ENCODE measurements at regions not wholly inside any gene's neighbourhood (a gene's known extent, or its start where the extent isn't known, plus 50 kb on each side); places are given as distances from the start of the nearest gene placed in this dataset.

DNA sequence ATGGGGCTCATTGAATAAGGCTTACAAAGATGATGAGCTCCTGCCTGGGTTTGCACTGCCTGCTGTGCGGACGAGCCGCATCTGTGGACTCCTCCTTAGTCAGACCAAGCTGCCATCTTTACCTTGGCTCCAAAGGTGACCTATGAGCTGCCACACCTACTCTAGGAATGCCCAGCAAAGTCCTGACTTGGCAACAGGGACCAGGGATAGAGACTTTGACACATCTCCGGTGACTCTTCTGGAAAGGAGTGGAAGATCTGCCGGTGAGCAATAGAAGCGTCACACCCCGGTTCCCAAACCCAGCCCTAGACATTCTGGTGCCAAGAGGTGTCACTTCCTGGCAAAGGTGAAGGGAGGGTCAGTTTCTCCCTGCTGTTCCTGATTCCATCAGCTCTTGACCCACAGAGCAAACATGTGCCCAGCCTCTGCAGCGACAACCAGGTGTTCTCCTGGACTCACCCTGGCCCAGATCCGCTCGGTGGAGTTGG is 50.2 kb upstream of the GTF3A start:
- FAIRE-seq (no peak), DNase-seq (ENCODE audit: low read depth, low spot score) (no peak), ATAC-seq (no peak; the same call in 2 of the 3 replicates)
- Histone ChIP-seq H4K20me1 (ENCODE audit: control insufficient read depth, insufficient read depth) (no peaks in the 10 kb centered on the region), H3K27ac (ENCODE audit: control insufficient read depth, insufficient read depth) (no peak overlapping the region), H3K4me2 (ENCODE audit: control insufficient read depth, insufficient read depth) (no peak overlapping the region), H3K4me1 (ENCODE audit: control insufficient read depth, insufficient read depth, low read length) (no peaks in the 10 kb centered on the region), H3K27me3 (replicated peaks in 1 of 2; ENCODE audit: control insufficient read depth in 2 of 2, insufficient read depth in 2 of 2, low read length in 1 of 2) (no peaks in the 10 kb centered on the region), H2AFZ (ENCODE audit: control insufficient read depth, low read depth, low read length) (no peak overlapping the region), H3K9ac (ENCODE audit: control insufficient read depth, insufficient read depth, low read length) (no peak overlapping the region), H3K4me3 (no peak overlapping the region), H3K79me2 (ENCODE audit: control insufficient read depth, insufficient read depth, low read length) (no peaks in the 10 kb centered on the region), H3K9me3 (replicated peaks; ENCODE audit: control insufficient read depth, insufficient read depth, low read length) (no peaks in the 10 kb centered on the region), H3K36me3 (ENCODE audit: control insufficient read depth in 2 of 2, insufficient read depth in 2 of 2, low read length in 1 of 2) (no peaks in the 10 kb centered on the region)
- in situ Hi-C loops (cut with MboI) (no loop called here), intact Hi-C loops (cut with micrococcal nuclease; ENCODE audit: unreplicated experiment) (loop anchor here (1.0 to 10.0 kb wide), 3 partner anchors 161 to 588 kb away; no protein-coding TSS in a partner anchor)
- ChIA-PET CTCF (interaction anchor here (0.5 to 15.1 kb wide), 12 partner anchors 12 to 612 kb away, joined by 3 to 189 read pairs (median 4); no protein-coding TSS in a partner anchor), RAD21 (ENCODE audit: unreplicated experiment) (interaction anchor here (1.1 to 1.8 kb wide), 4 partner anchors 12 to 452 kb away, joined by 3 to 9 read pairs (median 6); no protein-coding TSS in a partner anchor), POLR2A (interaction anchor here (1.1 kb wide), 1 partner anchor 12 kb away, joined by 3 read pairs; no protein-coding TSS in a partner anchor), SMC1A (ENCODE audit: uncharacterized antibody, unreplicated experiment) (interaction anchor here (1.1 to 3.9 kb wide), 4 partner anchors 12 to 613 kb away, joined by 3 to 35 read pairs (median 4); no protein-coding TSS in a partner anchor)
- 87% methylated on average over 10 of the region's 10 CpGs for WGBS (ENCODE audit: insufficient coverage, insufficient replicate concordance, low lambda C conversion rate, missing lambda C conversion rate)
- no TSS peak for BruUV-seq (replicated peaks)
- TF ChIP-seq RELA (IDR thresholded peaks at IDR 0.05; ENCODE audit: borderline replicate concordance, partially characterized antibody) (no peak), RUNX3 (IDR thresholded peaks at IDR 0.05; ENCODE audit: low read length) (no peak), POLR2A (IDR thresholded peaks at IDR 0.05; ENCODE audit: low read depth, low read length) (no peak), TCF3 (IDR thresholded peaks at IDR 0.05; ENCODE audit: borderline replicate concordance, insufficient read depth, low read depth, low read length) (no peak), SRF (IDR thresholded peaks at IDR 0.05; ENCODE audit: low read depth in 2 of 2, low read length in 2 of 2) (no peak), HDAC6 (IDR thresholded peaks at IDR 0.05; ENCODE audit: unreplicated experiment) (no peak), BRCA1 (IDR thresholded peaks at IDR 0.05; ENCODE audit: low read depth, low read length) (no peak), BACH1 (IDR thresholded peaks at IDR 0.05; ENCODE audit: borderline replicate concordance) (no peak), ESRRA (IDR thresholded peaks at IDR 0.05; ENCODE audit: low read length) (no peak), YY1 (IDR thresholded peaks at IDR 0.05; ENCODE audit: low read depth, low read length) (no peak), FOXM1 (IDR thresholded peaks at IDR 0.05; ENCODE audit: low read depth, low read length) (no peak)
- TF ChIP-seq, protein P1, sequence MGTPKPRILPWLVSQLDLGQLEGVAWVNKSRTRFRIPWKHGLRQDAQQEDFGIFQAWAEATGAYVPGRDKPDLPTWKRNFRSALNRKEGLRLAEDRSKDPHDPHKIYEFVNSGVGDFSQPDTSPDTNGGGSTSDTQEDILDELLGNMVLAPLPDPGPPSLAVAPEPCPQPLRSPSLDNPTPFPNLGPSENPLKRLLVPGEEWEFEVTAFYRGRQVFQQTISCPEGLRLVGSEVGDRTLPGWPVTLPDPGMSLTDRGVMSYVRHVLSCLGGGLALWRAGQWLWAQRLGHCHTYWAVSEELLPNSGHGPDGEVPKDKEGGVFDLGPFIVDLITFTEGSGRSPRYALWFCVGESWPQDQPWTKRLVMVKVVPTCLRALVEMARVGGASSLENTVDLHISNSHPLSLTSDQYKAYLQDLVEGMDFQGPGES (IDR thresholded peaks at IDR 0.05) = no peak
- TF ChIP-seq, protein P2, sequence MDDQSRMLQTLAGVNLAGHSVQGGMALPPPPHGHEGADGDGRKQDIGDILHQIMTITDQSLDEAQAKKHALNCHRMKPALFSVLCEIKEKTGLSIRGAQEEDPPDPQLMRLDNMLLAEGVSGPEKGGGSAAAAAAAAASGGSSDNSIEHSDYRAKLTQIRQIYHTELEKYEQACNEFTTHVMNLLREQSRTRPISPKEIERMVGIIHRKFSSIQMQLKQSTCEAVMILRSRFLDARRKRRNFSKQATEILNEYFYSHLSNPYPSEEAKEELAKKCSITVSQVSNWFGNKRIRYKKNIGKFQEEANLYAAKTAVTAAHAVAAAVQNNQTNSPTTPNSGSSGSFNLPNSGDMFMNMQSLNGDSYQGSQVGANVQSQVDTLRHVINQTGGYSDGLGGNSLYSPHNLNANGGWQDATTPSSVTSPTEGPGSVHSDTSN (IDR thresholded peaks at IDR 0.05; ENCODE audit: insufficient replicate concordance, low read depth, low read length) = no peak
- TF ChIP-seq, protein P3, sequence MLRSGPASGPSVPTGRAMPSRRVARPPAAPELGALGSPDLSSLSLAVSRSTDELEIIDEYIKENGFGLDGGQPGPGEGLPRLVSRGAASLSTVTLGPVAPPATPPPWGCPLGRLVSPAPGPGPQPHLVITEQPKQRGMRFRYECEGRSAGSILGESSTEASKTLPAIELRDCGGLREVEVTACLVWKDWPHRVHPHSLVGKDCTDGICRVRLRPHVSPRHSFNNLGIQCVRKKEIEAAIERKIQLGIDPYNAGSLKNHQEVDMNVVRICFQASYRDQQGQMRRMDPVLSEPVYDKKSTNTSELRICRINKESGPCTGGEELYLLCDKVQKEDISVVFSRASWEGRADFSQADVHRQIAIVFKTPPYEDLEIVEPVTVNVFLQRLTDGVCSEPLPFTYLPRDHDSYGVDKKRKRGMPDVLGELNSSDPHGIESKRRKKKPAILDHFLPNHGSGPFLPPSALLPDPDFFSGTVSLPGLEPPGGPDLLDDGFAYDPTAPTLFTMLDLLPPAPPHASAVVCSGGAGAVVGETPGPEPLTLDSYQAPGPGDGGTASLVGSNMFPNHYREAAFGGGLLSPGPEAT (IDR thresholded peaks at IDR 0.05; ENCODE audit: low read depth) = no peak
- TF ChIP-seq, protein P4, sequence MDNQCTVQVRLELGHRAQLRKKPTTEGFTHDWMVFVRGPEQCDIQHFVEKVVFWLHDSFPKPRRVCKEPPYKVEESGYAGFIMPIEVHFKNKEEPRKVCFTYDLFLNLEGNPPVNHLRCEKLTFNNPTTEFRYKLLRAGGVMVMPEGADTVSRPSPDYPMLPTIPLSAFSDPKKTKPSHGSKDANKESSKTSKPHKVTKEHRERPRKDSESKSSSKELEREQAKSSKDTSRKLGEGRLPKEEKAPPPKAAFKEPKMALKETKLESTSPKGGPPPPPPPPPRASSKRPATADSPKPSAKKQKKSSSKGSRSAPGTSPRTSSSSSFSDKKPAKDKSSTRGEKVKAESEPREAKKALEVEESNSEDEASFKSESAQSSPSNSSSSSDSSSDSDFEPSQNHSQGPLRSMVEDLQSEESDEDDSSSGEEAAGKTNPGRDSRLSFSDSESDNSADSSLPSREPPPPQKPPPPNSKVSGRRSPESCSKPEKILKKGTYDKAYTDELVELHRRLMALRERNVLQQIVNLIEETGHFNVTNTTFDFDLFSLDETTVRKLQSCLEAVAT (IDR thresholded peaks at IDR 0.05) = no peak
